Right ventricle myocardium inferior (tissue), 1 donor: ENCODE measurements at regions not wholly inside any gene's neighbourhood (a gene's known extent, or its start where the extent isn't known, plus 50 kb on each side); places are given as distances from the start of the nearest gene placed in this dataset.

Experiments used
- ATAC-seq: fragments of 200-7000 bp; cut with Tn5 transposase; one replicate; pipeline ENCODE4 v1.9.1; 2020; ENCODE audit warnings: mild to moderate bottlenecking, moderate library complexity
- DNase-seq: peaks from one replicate; pipeline ENCODE4 v3.0.0; 2021; ENCODE audit errors: missing footprints
- intact Hi-C: fragments of 100-400 bp; cut with DNase I; formaldehyde crosslinking; loops from one replicate; pipeline ENCODE4 v1.11.0; 2022
- donor health status: DM: no; HTN: yes; CAD: no; lungs with severe emphysema.

GRCh38 chr2:45259138-45259537 lies 249.9 kb upstream of the SIX2 start:
- intact Hi-C loops = no loop called here
- ATAC-seq = no peak

GRCh38 chr2:45258311-45258710 lies 249.1 kb upstream of the SIX2 start:
- DNase-seq = no peak

More at GRCh38 chr2:45259138-45259537, 249.9 kb upstream of the SIX2 start:
- DNase-seq = no peak

GRCh38 chr2:45257820-45258219 lies 248.6 kb upstream of the SIX2 start:
- ATAC-seq (no peak), DNase-seq (no peak)
- intact Hi-C loops = no loop called here

More at GRCh38 chr2:45258311-45258710, 249.1 kb upstream of the SIX2 start:
- ATAC-seq = no peak
- intact Hi-C loops = no loop called here

- intact Hi-C loops = no loop called here
- no peak for DNase-seq
- no peak for ATAC-seq
Measured at GRCh38 chr2:45256867-45257641, 247.8 kb upstream of the SIX2 start.

GRCh38 chr2:45256173-45256866 lies 247.1 kb upstream of the SIX2 start:
- DNase-seq = no peak
- ATAC-seq = peak; percentile 66
- intact Hi-C loops = no loop called here

GRCh38 chr2:45255563-45255962 lies 246.3 kb upstream of the SIX2 start:
- DNase-seq (no peak), ATAC-seq (no peak)
- intact Hi-C loops = no loop called here

GRCh38 chr2:45254025-45254424 lies 244.8 kb upstream of the SIX2 start:
- ATAC-seq = no peak
- no peak for DNase-seq
- intact Hi-C loops = no loop called here

- ATAC-seq (no peak), DNase-seq (no peak)
- intact Hi-C loops = no loop called here
Measured at GRCh38 chr2:45253151-45253550, 243.9 kb upstream of the SIX2 start.

GRCh38 chr2:45250176-45250575 lies 240.9 kb upstream of the SIX2 start:
- intact Hi-C loops = no loop called here
- DNase-seq (no peak), ATAC-seq (no peak)

- DNase-seq (no peak), ATAC-seq (no peak)
- intact Hi-C loops = no loop called here
Measured at GRCh38 chr2:45248214-45248613, 239.0 kb upstream of the SIX2 start.

- ATAC-seq (no peak), DNase-seq (no peak)
- intact Hi-C loops = no loop called here
Measured at GRCh38 chr2:45244928-45245327, 235.7 kb upstream of the SIX2 start.

GRCh38 chr2:45242161-45242741 lies 233.0 kb upstream of the SIX2 start:
- DNase-seq (no peak), ATAC-seq (peak; percentile 88)
- intact Hi-C loops = no loop called here

GRCh38 chr2:45241061-45241561 lies 231.9 kb upstream of the SIX2 start:
- ATAC-seq = no peak
- intact Hi-C loops = no loop called here
- DNase-seq = no peak

- peak; percentile 86 for ATAC-seq
- intact Hi-C loops = no loop called here
- no peak for DNase-seq
Measured at GRCh38 chr2:45237850-45238542, 228.7 kb upstream of the SIX2 start.

- intact Hi-C loops = no loop called here
- DNase-seq = no peak
- ATAC-seq = no peak
Measured at GRCh38 chr2:45237128-45237527, 227.9 kb upstream of the SIX2 start.

- intact Hi-C loops = no loop called here
- ATAC-seq = no peak
- DNase-seq = no peak
Measured at GRCh38 chr2:45236268-45236667, 227.0 kb upstream of the SIX2 start.

GRCh38 chr2:45233301-45233700 lies 224.0 kb upstream of the SIX2 start:
- intact Hi-C loops = no loop called here
- ATAC-seq (no peak), DNase-seq (no peak)

GRCh38 chr2:45232818-45233217 lies 223.6 kb upstream of the SIX2 start:
- ATAC-seq (no peak), DNase-seq (no peak)
- intact Hi-C loops = no loop called here

- ATAC-seq = no peak
- DNase-seq = no peak
- intact Hi-C loops = no loop called here
Measured at GRCh38 chr2:45229411-45229810, 220.2 kb upstream of the SIX2 start.
